H54 (cell line): ENCODE measurements at regions not wholly inside any gene's neighbourhood (a gene's known extent, or its start where the extent isn't known, plus 50 kb on each side); places are given as distances from the start of the nearest gene placed in this dataset.

Source experiments
- DNase-seq: peaks from one replicate; pipeline ENCODE4 v3.0.0; 2011; ENCODE audit warnings: low spot score, mixed read lengths; ENCODE audit not compliant: insufficient read length
- FAIRE-seq: peaks from 3 replicates; lab custom pipeline; 2011; peaks lifted over from hg19 to GRCh38; lab: Jason Lieb, UNC
- POLR2A ChIP-seq: IDR thresholded peaks from 2 replicates; pipeline ENCODE4 v1.6.1; 2011; ENCODE audit warnings: low read depth, mild to moderate bottlenecking, low read length

DNA sequence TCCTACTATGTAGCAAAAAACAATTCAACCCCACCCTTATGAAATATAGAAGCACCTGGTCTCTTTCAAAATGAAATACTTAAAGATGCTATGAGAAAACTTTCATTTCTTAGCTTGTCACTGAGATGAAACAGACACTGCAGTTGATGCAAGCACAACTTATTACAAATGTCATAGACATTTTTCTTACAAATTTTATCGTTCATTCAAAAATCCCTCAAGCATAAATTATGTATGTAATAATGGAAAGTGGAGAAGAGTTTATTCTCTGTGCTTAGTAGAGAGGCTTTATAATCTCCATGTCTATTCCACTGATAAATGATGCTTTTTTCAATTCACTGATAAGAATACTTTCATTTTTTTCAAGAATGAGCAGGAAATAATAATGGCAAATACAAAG, 1943.9 kb upstream of the IGFBP7 start:
- DNase-seq (no peak), FAIRE-seq (no peak)
- TF ChIP-seq POLR2A: no peak

GRCh38 chr4:59057804-59058203, 1947.6 kb upstream of the IGFBP7 start:
- FAIRE-seq: no peak
- TF ChIP-seq POLR2A: no peak
- DNase-seq: no peak

- no peak for FAIRE-seq
- TF ChIP-seq POLR2A: no peak
- no peak for DNase-seq
Measured at GRCh38 chr4:59058543-59058942, 1948.4 kb upstream of the IGFBP7 start.

DNA sequence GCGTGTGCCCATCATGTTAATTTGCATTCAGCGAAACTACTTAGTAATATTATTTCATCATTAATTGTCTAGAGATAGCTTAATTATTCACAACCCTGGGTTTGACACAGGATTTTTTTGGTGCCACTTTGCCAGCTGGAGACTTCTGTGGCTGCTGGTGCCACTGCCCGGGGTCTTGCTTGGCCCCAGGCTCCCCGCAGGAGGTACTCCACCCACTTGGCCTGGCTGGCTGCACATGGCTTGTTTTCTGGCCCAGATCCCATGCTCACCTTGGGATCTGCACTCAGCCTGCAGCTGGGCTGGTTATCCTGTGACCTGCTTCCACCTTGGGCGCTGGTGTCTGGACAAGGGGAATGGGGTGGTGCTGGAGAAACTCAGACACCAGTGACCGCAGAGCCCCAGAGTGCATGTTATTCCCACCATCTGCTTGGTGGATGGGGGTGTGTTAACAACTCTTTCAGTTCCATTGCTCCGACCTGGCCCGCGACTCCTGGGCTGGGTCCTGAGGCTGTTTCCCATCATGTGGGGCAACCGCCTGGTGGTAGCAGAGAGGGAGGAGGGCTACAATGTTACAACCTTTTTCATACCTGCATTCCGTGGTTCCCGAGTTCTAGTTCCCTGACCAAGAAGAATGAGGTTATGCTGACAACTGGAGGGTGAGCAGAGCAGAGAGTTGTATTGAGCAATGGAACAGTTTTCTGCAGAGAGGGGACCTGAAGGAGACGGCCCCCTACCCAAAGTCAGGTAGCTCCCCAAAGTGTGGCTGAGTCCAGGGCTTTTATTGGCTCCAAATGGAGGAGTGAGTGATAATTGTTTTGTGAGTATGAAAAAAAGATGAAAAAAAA, 1950.0 kb upstream of the IGFBP7 start:
- TF ChIP-seq POLR2A: no peak
- DNase-seq (no peak), FAIRE-seq (no peak)

- FAIRE-seq (no peak), DNase-seq (no peak)
- no peak for TF ChIP-seq POLR2A
Measured at GRCh38 chr4:59060895-59061294, 1950.7 kb upstream of the IGFBP7 start.

DNA sequence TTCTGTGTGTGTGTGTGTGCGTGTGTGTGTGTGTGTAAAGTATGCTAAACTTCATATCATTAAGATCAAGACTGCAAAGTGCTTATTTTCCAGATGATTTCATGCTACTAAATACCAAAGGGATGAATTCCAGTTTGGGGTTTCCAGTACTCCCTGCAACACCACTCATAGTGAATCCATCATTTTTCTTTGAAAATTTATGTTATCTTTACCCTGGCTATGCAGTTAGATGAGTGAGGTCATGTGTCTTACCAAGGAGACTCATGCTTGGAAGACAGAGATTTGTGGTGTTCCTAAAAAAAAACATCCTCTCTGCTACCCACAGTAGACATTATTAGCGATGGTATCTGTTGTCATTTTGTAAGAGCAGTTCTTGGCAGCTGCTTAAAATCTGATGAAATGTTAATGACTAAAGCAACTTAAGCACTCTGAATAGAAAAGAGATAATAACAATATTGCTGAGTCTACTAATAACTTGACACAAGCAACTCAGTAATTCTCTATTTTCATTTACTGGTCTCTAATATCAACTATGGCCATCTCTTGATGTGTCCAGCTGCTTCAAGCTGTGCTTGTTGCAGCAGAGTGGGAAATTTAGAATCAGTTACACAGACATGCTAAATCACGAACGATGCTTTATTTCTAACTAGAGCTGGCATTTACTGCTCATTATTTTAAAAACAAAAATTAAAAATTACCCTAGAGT, 1953.0 kb upstream of the IGFBP7 start:
- DNase-seq (no peak), FAIRE-seq (no peak)
- no peak for TF ChIP-seq POLR2A

- no peak for TF ChIP-seq POLR2A
- FAIRE-seq: no peak
- DNase-seq: no peak
Measured at GRCh38 chr4:59068722-59069418, 1958.7 kb upstream of the IGFBP7 start.

DNA sequence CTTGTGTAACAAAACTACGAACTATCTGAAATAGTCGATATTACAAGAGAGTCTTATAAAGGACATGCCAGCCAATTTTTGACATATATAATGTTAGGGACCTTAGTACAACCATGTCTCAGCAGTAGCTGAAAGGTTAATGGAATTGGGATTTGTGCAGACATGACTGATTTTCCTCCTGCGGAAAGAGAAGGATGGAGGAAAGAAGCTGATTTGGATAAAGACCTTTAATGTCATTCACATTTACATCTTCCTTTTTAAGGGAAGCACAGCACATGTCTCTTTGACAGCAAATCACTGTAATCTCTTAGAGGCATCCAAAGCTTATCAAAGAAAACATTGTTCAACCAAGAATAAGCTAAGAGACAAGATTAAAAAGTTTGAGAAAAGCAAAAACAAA, 1976.2 kb upstream of the IGFBP7 start:
- TF ChIP-seq POLR2A: no peak
- FAIRE-seq: no peak

GRCh38 chr4:59091146-59092142, 1981.3 kb upstream of the IGFBP7 start:
- DNase-seq: no peak

More for the DNA sequence above, 1976.2 kb upstream of the IGFBP7 start:
- no peak for DNase-seq

DNA sequence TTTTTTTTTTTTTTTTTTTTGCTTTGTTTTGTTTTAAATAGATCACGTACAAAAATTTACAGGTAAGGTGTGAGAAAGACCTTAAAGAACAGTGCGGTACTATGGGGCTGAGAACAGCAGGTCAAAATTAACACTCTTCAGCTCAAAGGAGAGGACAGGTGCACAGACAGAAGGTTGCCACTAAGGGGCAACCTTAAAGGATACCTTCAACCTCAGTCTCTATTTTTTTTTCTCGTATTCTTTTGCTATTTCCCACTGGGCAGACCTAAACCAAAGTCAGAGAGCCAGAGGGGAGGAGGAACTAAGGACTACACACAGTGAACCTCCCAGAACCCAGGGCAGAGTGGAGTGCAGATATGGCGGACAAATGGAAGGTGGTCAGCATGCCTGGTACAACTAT, 1984.3 kb upstream of the IGFBP7 start:
- DNase-seq (no peak), FAIRE-seq (no peak)
- no peak for TF ChIP-seq POLR2A

More at GRCh38 chr4:59091146-59092142, 1981.3 kb upstream of the IGFBP7 start:
- TF ChIP-seq POLR2A: no peak
- FAIRE-seq: no peak

DNA sequence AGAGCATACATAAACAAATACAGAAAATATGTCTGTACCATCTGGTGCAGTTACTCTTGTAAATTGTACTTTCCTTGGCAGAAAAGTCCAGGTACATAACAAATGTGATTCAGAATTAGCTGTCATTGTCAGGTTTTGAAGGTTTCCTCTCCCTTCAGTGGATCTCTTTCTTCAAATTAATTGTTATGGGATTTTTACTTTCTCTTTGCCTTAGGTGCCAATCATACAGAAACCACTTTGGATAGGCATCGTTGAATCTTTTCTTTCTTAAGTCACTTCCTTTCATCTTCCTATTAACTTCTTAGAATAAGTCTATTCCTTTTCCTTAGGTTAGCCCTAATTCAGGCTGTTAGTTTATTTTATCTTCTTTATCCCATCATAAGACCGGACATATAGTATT, 1992.1 kb upstream of the IGFBP7 start:
- DNase-seq (no peak), FAIRE-seq (no peak)
- no peak for TF ChIP-seq POLR2A

GRCh38 chr4:59120287-59120814, 2010.2 kb upstream of the IGFBP7 start:
- no peak for TF ChIP-seq POLR2A
- no peak for FAIRE-seq
- DNase-seq: no peak

DNA sequence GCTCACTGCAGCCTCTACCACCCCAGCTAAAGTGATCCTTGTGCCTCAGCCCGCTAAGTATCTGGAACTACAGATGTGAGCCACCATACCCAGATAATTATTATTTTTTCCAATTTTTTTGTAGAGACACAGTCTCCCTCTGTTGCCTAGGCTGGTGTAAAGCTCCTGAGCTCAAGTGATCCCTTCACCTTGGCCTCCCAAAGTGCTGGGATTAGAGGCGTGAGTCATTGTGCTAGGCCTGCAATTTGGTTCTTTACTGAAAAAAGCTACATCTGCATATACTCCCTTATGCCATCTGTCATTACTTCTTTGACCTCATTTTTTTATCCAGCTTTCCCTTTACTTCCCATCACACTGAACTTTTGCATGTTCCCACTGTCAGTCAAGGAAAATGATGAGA, 2012.4 kb upstream of the IGFBP7 start:
- no peak for DNase-seq
- FAIRE-seq: no peak
- no peak for TF ChIP-seq POLR2A
